Fibroblast of lung (primary cell): ENCODE measurements at regions not wholly inside any gene's neighbourhood (a gene's known extent, or its start where the extent isn't known, plus 50 kb on each side); places are given as distances from the start of the nearest gene placed in this dataset.

ENCODE experiments used
- DNase-seq, 2 donors: peaks; one replicate each; pipeline versions ENCODE4 v3.0.0 to v3.0.0-alpha.2; 2010; ENCODE audit warnings: low read depth in 2 of 2
- H2AFZ ChIP-seq: 2 replicates; pipeline ENCODE4 v1.5.1; 2012; ENCODE audit warnings: low read length, control low read depth, inconsistent platforms
- H3K27ac ChIP-seq: 2 replicates; pipeline ENCODE4 v1.5.1; 2011; ENCODE audit warnings: low read length, control low read depth; ENCODE audit not compliant: insufficient read depth
- H3K27me3 ChIP-seq: 2 replicates; pipeline ENCODE4 v1.5.1; 2011; ENCODE audit warnings: mild to moderate bottlenecking, low read length; ENCODE audit not compliant: control insufficient read depth, insufficient read depth
- H3K36me3 ChIP-seq: 2 replicates; pipeline ENCODE4 v1.5.1; 2011; ENCODE audit warnings: low read length; ENCODE audit not compliant: control insufficient read depth, insufficient read depth
- H3K4me1 ChIP-seq: 2 replicates; pipeline ENCODE4 v1.5.1; 2011; ENCODE audit warnings: low read length; ENCODE audit not compliant: control insufficient read depth, insufficient read depth; ENCODE audit errors: extremely low read depth
- H3K4me2 ChIP-seq: 2 replicates; pipeline ENCODE4 v1.5.1; 2011; ENCODE audit warnings: low read length, control low read depth; ENCODE audit not compliant: insufficient read depth; ENCODE audit errors: extremely low read depth
- H3K4me3 ChIP-seq, 4 experiments: fragments of 200-600 bp in 1 of 4; sonication (generic) in 1 of 4; replicated peaks in 1 of 4; 2 replicates each; pipeline ENCODE4 v1.5.1; 2011 to 2016; ENCODE audit warnings: low read length in 4 of 4, low read depth in 3 of 4, mild to moderate bottlenecking in 3 of 4, control low read depth in 2 of 4, inconsistent platforms in 1 of 4, mixed read lengths in 1 of 4; ENCODE audit not compliant: insufficient read depth in 1 of 4; ENCODE audit errors: control extremely low read depth in 1 of 4
- H3K79me2 ChIP-seq: 2 replicates; pipeline ENCODE4 v1.5.1; 2012; ENCODE audit warnings: mild to moderate bottlenecking, low read length, inconsistent platforms; ENCODE audit not compliant: control insufficient read depth, insufficient read depth
- H3K9ac ChIP-seq: 2 replicates; pipeline ENCODE4 v1.5.1; 2011; ENCODE audit warnings: mild to moderate bottlenecking, low read length, control low read depth; ENCODE audit not compliant: insufficient read depth
- H3K9me3 ChIP-seq: 2 replicates; pipeline ENCODE4 v1.5.1; 2012; ENCODE audit warnings: low read depth, low read length; ENCODE audit not compliant: control insufficient read depth, insufficient read depth
- H4K20me1 ChIP-seq: 2 replicates; pipeline ENCODE4 v1.5.1; 2011; ENCODE audit warnings: low read length; ENCODE audit not compliant: control insufficient read depth, insufficient read depth; ENCODE audit errors: extremely low read depth
- EZH2 ChIP-seq: IDR thresholded peaks from 2 replicates; pipeline ENCODE4 v1.5.1; 2012; ENCODE audit warnings: low read length, control low read depth, mild to moderate bottlenecking; ENCODE audit errors: missing control alignments
- TF ChIP-seq, protein P1 (sequence below), 2 donors: IDR thresholded peaks in 1 of 2; conservative IDR thresholded peaks in 1 of 2; 1 replicate in 1 of 2; 2 replicates in 1 of 2; pipeline ENCODE4 v1.5.1; 2011 to 2012; ENCODE audit warnings: low read length in 2 of 2, control low read depth in 1 of 2, inconsistent platforms in 1 of 2, low read depth in 1 of 2, mild to moderate bottlenecking in 1 of 2

GRCh38 chr2:150609831-150610582 is 122.5 kb upstream of the RND3 start:
- Histone ChIP-seq H3K9ac (no peak overlapping the region), H3K36me3 (no peaks in the 10 kb centered on the region), H3K4me1 (peaks cover 6% of the 10 kb centered on the region), H3K27ac (peak overlapping the region; percentile 26), H3K4me2 (peak overlapping the region; percentile 27), H3K9me3 (no peaks in the 10 kb centered on the region), H2AFZ (no peak overlapping the region), H3K79me2 (no peaks in the 10 kb centered on the region), H3K4me3 (no peak overlapping the region), H4K20me1 (no peaks in the 10 kb centered on the region), H3K27me3 (no peaks in the 10 kb centered on the region)
- DNase-seq: peak; percentile 72 to 91
- TF ChIP-seq, protein P1, sequence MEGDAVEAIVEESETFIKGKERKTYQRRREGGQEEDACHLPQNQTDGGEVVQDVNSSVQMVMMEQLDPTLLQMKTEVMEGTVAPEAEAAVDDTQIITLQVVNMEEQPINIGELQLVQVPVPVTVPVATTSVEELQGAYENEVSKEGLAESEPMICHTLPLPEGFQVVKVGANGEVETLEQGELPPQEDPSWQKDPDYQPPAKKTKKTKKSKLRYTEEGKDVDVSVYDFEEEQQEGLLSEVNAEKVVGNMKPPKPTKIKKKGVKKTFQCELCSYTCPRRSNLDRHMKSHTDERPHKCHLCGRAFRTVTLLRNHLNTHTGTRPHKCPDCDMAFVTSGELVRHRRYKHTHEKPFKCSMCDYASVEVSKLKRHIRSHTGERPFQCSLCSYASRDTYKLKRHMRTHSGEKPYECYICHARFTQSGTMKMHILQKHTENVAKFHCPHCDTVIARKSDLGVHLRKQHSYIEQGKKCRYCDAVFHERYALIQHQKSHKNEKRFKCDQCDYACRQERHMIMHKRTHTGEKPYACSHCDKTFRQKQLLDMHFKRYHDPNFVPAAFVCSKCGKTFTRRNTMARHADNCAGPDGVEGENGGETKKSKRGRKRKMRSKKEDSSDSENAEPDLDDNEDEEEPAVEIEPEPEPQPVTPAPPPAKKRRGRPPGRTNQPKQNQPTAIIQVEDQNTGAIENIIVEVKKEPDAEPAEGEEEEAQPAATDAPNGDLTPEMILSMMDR (conservative IDR thresholded peaks at IDR 0.05 in 1 of 2, IDR thresholded peaks at IDR 0.05 in 1 of 2; ENCODE audit: low read depth in 1 of 2, low read length in 2 of 2): no peak
- TF ChIP-seq EZH2: no peak

- H3K36me3 ChIP-seq: no peaks in the 10 kb centered on the region
- no peaks in the 10 kb centered on the region for H3K9me3 ChIP-seq
- H3K4me3 ChIP-seq: no peak overlapping the region
- no peaks in the 10 kb centered on the region for H4K20me1 ChIP-seq
- no peak for DNase-seq
- no peaks in the 10 kb centered on the region for H3K27me3 ChIP-seq
- no peak overlapping the region for H3K9ac ChIP-seq
- H3K27ac ChIP-seq: no peak overlapping the region
- TF ChIP-seq EZH2: no peak
- TF ChIP-seq, protein P1 (conservative IDR thresholded peaks at IDR 0.05 in 1 of 2, IDR thresholded peaks at IDR 0.05 in 1 of 2; ENCODE audit: low read depth in 1 of 2, low read length in 2 of 2): no peak
- H3K4me2 ChIP-seq: no peak overlapping the region
- H2AFZ ChIP-seq: no peak overlapping the region
- no peaks in the 10 kb centered on the region for H3K79me2 ChIP-seq
- H3K4me1 ChIP-seq: peaks cover 6% of the 10 kb centered on the region
Observed at GRCh38 chr2:150608341-150608740, 120.9 kb upstream of the RND3 start.

- Histone ChIP-seq H3K4me3 (no peak overlapping the region), H3K9me3 (no peaks in the 10 kb centered on the region), H4K20me1 (no peaks in the 10 kb centered on the region), H3K27me3 (no peaks in the 10 kb centered on the region), H3K4me1 (peaks cover 5% of the 10 kb centered on the region), H3K9ac (no peak overlapping the region), H2AFZ (no peak overlapping the region), H3K36me3 (no peaks in the 10 kb centered on the region), H3K4me2 (no peak overlapping the region), H3K79me2 (no peaks in the 10 kb centered on the region), H3K27ac (no peak overlapping the region)
- no peak for DNase-seq
- TF ChIP-seq EZH2: no peak
- TF ChIP-seq, protein P1 (conservative IDR thresholded peaks at IDR 0.05 in 1 of 2, IDR thresholded peaks at IDR 0.05 in 1 of 2; ENCODE audit: low read depth in 1 of 2, low read length in 2 of 2): no peak
Observed at GRCh38 chr2:150607390-150607811, 119.9 kb upstream of the RND3 start.
